GM18907 (cell line): ENCODE measurements at regions not wholly inside any gene's neighbourhood (a gene's known extent, or its start where the extent isn't known, plus 50 kb on each side); places are given as distances from the start of the nearest gene placed in this dataset.

ENCODE experiments used
- ATAC-seq: cut with Tn5 transposase; IDR thresholded peaks from one replicate; pipeline ENCODE4 v1.9.1; 2021; ENCODE audit warnings: mild to moderate bottlenecking, moderate library complexity; ENCODE audit not compliant: unreplicated experiment

GRCh38 chr22:27504360-27505253, 296.9 kb downstream of the MN1 start:
- no peak for ATAC-seq

- ATAC-seq: no peak
These were observed 294.4 kb downstream of the MN1 start for GRCh38 chr22:27507111-27507611.

DNA sequence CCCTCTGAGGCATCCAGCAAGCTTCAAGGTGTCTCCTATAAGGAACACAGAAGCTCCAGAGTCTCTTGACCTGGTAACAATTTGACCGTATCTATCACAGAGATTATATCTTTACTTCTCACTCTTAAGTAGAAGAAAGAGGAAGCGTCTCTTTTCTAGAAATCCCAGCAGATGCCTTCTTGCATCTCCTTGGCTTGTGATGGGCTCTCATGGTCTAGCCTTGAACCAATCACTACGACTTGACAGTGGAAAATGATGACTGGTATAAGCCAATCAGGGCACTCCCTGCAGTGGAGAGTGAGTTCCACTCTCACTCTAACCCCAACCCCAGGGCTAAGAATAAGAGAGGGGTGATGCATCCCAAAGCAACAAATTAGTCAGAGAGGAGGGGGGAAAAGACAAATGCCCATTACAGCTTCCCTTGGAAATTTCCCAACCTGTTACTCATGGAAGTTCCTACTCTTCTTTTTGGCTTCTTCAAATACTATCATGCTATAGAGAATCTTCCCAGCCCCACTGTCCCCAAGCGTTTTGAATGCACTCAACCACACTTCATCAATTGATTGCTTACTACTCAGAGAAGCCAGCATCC, 293.5 kb downstream of the MN1 start:
- no peak for ATAC-seq

DNA sequence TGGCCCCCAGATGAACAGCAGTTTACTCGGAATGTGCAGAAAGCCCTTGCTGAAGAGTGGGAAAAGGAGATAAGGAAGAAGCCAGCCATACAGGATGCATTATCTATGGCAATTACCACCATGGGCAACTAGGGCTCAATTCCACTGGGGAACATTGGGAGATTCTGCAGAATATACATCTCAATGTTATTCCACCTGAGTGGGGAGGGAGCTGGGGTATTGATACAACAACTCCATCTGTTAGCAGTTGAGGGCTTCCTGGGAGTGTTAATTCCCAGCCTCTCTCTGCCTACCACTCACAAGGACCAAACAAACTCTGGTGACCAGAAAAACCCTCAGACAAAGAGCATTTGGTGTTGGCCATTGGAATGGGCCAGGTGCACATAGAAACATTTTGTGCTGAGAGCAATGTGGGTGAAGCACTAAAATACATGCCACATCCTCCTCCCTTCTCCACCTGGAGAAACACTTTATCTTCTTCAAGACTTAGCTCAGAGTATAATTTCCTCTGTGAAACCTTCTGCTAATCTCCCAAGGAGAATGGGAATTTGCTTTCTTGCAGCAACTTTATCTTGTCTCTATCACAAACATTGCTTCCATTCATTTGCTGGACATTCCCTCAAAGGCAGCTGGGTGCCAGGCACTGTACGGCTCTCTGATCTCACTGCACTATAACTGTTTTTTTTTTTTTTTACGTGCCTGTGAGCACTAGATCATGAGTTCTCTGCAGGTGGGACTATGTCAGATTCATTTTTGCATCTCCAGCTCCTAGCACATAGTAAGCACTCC, 292.2 kb downstream of the MN1 start:
- no peak for ATAC-seq

DNA sequence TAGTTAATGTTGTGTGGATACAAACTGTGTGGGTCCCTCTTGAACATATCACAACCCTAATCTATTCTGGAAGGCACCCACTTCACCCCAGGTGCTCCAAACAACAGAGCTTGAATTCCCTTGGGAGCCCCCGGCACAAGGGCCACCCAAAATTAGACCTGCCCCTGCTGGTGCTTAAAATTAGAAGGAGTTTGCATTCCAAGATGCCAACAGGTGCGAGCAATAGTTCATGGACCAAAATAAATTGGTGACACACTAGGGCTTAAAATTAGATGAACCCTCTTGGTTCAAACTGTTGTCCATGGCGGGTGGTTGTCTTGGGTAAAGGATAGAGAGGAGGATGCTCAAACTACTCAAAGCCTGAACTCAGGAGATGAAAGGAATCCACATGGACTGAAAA, 291.5 kb downstream of the MN1 start:
- no peak for ATAC-seq

- no peak for ATAC-seq
These were observed 289.2 kb downstream of the MN1 start for GRCh38 chr22:27512283-27512761.

GRCh38 chr22:27513021-27513420, 288.5 kb downstream of the MN1 start:
- ATAC-seq: no peak

DNA sequence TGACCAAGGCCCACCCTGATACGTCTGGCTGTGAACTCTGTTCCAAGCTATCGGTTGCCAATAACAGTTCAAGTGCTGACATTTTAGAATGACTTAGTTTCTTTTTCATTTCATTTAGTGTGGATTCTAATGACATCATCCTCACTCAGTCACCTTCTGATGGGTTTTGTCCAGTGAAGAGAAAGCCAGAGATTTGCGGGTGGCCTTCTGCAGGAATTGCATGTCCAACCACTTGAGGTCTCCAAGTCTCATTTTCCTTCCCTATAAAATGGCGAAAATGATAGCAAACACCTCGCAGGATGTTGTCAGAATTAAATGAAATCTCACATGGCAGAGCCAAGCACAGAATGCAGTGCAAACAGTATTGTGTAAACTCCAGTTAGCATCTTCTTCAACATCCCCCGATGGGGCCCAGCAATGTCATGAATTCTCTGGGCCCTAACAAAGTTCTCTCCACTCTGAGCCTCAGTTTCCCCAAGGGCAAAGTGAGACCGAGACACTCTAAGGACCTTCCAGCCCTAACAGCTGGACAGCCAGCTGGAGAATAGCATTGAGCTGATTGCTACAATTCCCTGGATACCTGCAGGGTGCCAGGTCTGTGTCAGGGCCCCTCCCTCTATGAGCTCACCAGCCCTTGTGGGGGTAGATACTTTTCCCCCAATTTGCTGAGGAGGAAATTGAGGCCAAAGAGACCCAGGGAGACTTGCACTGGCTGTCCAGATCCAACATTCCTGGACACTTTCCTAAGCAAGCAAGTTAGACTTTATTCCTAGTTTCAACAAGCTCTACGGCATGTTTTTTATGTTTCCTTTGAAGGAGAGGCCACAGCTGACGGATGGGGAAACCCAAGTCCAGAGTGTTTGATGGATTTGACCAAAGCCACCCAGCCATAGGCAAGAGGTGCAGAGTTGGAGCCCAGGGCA, 286.7 kb downstream of the MN1 start:
- no peak for ATAC-seq

DNA sequence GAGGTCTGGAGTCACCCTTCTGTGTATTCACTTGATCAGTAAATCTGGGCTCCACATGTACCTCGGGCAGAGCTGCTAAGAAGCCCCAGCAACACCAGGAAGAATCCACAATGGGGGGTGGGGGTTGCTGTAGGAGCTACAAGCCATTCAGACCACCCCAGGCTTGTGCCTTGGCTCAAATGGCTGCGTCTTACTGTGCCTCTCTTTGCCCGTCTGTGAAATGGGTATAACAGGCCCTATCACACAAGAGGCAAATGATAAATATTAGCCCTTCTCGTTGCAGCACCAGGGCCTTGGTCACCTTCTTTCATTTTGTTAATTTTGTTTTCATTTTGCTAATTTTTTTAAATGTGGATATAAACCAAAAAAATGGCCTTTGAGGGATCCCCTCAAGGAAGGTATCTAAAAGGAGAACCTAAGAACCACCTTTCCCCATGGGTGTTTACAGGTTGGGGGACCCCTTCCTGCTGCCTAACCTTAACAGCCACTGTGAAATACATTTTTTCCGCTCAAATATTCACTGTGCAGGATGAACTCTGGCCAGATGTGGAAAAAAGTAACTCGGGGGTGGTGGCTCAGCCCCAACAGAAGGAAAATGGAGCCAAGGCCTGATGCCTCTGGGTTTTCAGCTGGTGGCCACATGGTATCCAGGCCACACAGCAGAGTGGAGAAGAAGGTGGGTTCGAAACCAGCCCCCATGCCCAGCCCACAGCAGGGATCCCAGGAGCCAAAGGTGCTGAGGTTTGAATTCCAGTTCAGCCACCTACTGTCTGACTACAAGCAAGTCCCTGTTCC, 284.0 kb downstream of the MN1 start:
- no peak for ATAC-seq

- no peak for ATAC-seq
These were observed 282.8 kb downstream of the MN1 start for GRCh38 chr22:27518531-27519340.

- ATAC-seq: no peak
These were observed 277.8 kb downstream of the MN1 start for GRCh38 chr22:27523711-27524110.

- no peak for ATAC-seq
These were observed 275.8 kb downstream of the MN1 start for GRCh38 chr22:27525711-27526110.

- no peak for ATAC-seq
These were observed 274.7 kb downstream of the MN1 start for GRCh38 chr22:27526901-27527300.

DNA sequence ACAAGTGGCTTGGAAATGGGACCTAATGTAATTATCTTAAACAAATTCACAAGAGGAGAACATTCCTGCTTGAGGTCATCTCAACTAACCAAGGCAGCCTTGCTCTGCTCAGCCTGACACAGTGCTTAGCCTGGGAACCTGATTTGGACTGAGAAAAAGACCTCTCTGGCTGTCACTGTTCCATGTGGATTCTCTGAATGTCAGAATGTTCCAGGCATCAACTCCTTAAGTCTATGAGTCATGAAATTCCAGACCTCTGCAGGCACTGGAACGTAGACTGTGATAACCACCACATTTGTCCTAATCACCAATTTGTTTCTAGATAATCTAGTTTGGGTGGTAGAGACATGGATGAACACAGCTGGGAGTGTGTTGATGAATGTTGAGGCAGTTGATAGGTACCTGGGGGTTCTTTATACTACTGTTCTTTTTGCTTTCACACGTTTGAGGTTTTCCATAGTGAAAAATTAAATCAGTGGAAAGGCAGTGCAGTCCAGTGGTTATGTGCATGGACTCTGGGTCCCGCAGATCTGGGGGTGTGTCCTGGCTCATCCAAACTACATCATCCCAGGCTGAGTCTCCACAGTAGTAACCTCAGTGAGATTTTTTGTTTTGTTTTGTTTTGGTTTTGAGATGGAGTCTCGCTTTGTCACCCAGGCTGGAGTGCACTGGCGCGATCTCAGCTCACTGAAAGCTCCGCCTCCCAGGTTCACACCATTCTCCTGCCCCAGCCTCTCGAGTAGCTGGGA, 269.6 kb downstream of the MN1 start:
- no peak for ATAC-seq

DNA sequence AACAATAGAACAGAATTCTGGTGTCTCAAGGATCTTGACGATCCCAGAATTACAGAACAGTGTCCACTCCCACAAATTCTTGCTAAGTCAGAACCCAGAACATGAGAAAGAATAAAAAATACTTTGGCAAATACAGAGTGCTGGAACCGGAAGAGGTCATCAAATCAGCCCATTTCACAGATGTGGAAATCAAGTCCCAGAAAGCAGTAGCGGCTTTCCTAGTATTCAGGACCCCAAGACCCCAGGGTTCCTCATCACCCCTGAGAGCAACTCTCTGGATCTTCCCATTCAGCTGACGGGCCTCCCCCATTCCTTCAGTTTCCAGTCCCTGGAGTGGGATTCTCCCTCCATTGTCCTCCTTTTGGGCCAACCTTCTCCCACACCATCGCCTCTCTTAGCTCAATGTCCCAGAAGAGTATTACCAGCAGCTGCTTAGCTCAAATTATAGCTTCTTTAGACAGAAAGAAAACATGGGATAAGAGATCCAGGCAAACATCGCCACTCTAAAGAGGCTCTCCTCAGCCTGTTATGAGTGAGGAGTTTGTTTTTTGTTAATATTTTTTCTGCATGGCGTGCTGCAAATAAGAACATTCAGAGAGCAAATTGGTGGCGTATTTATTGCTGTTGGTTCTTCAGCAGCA, 268.3 kb downstream of the MN1 start:
- no peak for ATAC-seq

DNA sequence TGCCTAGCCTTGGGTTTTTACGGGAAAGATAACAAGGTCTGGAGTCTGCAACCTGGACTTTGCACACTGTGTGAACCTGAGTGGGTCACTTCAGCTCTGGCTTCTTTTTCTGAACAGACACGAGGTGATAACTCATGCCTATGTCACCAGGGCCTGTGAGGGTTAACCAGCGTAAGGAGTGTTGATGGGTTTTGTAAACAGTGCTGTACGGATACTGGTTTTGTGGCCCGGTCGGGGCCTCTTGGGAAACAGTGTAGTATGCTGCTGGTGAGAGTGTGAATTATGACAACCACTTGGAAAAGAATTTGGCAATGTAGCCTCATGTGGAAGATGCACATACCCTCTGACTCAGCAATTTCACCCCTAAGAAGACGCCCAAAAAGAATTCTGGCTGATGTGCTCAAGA, 266.8 kb downstream of the MN1 start:
- no peak for ATAC-seq

GRCh38 chr22:27535452-27535851, 266.1 kb downstream of the MN1 start:
- ATAC-seq: no peak
